ENCODE measurements at regions not wholly inside any gene's neighbourhood (a gene's known extent, or its start where the extent isn't known, plus 50 kb on each side); places are given as distances from the start of the nearest gene placed in this dataset.

DNA sequence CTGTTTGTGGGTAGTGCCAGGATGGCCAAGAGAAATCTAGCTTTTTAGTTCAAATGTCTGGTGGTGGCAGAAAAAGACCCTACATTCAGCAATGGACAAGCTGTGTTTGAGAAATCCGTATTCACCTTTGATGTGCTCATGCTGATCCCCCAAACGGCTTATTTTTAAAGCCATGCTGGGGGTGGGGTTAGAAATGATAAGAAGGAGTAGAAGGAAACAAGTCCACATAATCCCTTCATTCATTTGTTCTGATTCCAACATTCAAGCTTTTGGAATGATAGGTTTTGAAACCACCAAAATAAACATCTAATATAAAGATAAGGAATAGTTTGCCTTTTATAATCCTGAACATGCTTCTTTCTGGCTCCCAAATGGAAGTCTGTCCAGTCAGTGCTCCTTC, 92.0 kb upstream of the DKK2 start (continued):
- TF ChIP-seq, protein P1, sequence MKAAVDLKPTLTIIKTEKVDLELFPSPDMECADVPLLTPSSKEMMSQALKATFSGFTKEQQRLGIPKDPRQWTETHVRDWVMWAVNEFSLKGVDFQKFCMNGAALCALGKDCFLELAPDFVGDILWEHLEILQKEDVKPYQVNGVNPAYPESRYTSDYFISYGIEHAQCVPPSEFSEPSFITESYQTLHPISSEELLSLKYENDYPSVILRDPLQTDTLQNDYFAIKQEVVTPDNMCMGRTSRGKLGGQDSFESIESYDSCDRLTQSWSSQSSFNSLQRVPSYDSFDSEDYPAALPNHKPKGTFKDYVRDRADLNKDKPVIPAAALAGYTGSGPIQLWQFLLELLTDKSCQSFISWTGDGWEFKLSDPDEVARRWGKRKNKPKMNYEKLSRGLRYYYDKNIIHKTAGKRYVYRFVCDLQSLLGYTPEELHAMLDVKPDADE (IDR thresholded peaks at IDR 0.05), result no peak

DNA sequence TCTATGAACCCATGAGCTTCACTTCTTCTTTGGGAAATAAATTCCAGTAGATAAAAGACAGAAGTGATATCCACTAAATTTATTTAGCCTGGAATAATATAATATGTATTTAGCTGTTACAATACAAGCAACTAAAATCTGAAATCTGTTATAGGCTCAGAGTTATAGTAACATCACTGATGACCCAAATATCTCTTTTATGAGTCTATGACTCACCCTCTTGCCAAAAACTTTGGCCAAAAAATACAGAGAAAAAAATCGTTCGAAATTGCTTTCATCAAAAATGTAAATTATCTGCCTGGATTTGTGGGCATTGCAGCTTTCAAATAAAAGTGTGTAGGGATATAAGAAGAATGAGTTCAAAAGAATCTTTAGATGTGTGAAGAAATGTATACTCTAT, 89.4 kb upstream of the DKK2 start:
- H4K20me1 ChIP-seq (replicated peaks; ENCODE audit: insufficient read depth), result no peaks in the 10 kb centered on the region
- H3K9me3 Mint-ChIP-seq, result no peaks in the 10 kb centered on the region
- H3K4me2 ChIP-seq, result no peak overlapping the region
- H3K27ac Mint-ChIP-seq, result no peak overlapping the region
- no peaks in the 10 kb centered on the region for H3K27me3 ChIP-seq (ENCODE audit: insufficient read depth)
- no peaks in the 10 kb centered on the region for H3K36me3 Mint-ChIP-seq (ENCODE audit: low read depth)
- ATAC-seq (no peak), DNase-seq (ENCODE audit: low spot score) (no peak)
- no peaks in the 10 kb centered on the region for H3K9me2 ChIP-seq (ENCODE audit: insufficient read depth)
- no peak overlapping the region for H2AFZ ChIP-seq
- no peak overlapping the region for H3K27ac ChIP-seq (ENCODE audit: low read depth)
- no peaks in the 10 kb centered on the region for H3F3A ChIP-seq (replicated peaks; ENCODE audit: low read depth)
- peaks cover 15% of the 10 kb centered on the region for H3K4me1 ChIP-seq (ENCODE audit: insufficient read depth)
- H3K4me3 Mint-ChIP-seq, result no peak overlapping the region
- H3K4me1 Mint-ChIP-seq, result peaks cover 16% of the 10 kb centered on the region
- H3K79me2 ChIP-seq (replicated peaks; ENCODE audit: insufficient read depth), result no peaks in the 10 kb centered on the region
- peaks cover 3% of the 10 kb centered on the region for H3K27me3 Mint-ChIP-seq (ENCODE audit: insufficient read depth, low read depth, poor library complexity)
- H3K36me3 ChIP-seq (ENCODE audit: insufficient read depth), result no peaks in the 10 kb centered on the region
- no peak overlapping the region for H3K4me3 ChIP-seq
- TF ChIP-seq JUNB (IDR thresholded peaks at IDR 0.05; ENCODE audit: unreplicated experiment), result no peak

DNA sequence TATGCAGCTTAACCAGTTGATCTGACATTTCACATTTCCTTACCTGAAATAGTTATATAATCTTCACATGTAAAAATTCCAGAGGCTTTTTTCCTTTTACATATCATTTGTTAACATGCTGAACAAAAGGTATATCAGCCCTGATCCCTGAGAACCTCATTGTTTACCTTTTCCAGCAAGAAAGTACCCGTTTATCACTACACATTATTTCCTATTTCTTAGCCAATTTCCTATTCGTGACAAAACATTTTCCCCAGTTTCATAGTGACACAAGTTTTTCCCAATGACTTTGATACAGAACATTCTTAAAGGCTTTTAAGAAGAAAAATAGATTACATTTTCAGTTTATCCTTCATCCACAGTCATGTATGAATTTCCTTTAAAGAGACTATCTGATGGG, 86.6 kb upstream of the DKK2 start:
- DNase-seq (ENCODE audit: low spot score), result no peak
- Histone ChIP-seq H4K20me1 (replicated peaks; ENCODE audit: insufficient read depth) (no peaks in the 10 kb centered on the region), H3K36me3 (ENCODE audit: insufficient read depth) (no peaks in the 10 kb centered on the region), H3K9me2 (ENCODE audit: insufficient read depth) (no peaks in the 10 kb centered on the region), H3K27me3 (ENCODE audit: insufficient read depth) (no peaks in the 10 kb centered on the region), H3F3A (replicated peaks; ENCODE audit: low read depth) (no peaks in the 10 kb centered on the region), H3K4me3 (no peak overlapping the region), H3K27ac (ENCODE audit: low read depth) (no peak overlapping the region), H3K79me2 (replicated peaks; ENCODE audit: insufficient read depth) (no peaks in the 10 kb centered on the region), H2AFZ (no peak overlapping the region), H3K4me2 (no peak overlapping the region), H3K4me1 (ENCODE audit: insufficient read depth) (peaks cover 11% of the 10 kb centered on the region)
- Mint-ChIP-seq H3K27ac (no peak overlapping the region), H3K4me1 (peaks cover 13% of the 10 kb centered on the region), H3K36me3 (ENCODE audit: low read depth) (no peaks in the 10 kb centered on the region), H3K9me3 (no peaks in the 10 kb centered on the region), H3K4me3 (no peak overlapping the region), H3K27me3 (ENCODE audit: insufficient read depth, low read depth, poor library complexity) (peaks cover 3% of the 10 kb centered on the region)
- no peak for ATAC-seq
- TF ChIP-seq, protein P2, sequence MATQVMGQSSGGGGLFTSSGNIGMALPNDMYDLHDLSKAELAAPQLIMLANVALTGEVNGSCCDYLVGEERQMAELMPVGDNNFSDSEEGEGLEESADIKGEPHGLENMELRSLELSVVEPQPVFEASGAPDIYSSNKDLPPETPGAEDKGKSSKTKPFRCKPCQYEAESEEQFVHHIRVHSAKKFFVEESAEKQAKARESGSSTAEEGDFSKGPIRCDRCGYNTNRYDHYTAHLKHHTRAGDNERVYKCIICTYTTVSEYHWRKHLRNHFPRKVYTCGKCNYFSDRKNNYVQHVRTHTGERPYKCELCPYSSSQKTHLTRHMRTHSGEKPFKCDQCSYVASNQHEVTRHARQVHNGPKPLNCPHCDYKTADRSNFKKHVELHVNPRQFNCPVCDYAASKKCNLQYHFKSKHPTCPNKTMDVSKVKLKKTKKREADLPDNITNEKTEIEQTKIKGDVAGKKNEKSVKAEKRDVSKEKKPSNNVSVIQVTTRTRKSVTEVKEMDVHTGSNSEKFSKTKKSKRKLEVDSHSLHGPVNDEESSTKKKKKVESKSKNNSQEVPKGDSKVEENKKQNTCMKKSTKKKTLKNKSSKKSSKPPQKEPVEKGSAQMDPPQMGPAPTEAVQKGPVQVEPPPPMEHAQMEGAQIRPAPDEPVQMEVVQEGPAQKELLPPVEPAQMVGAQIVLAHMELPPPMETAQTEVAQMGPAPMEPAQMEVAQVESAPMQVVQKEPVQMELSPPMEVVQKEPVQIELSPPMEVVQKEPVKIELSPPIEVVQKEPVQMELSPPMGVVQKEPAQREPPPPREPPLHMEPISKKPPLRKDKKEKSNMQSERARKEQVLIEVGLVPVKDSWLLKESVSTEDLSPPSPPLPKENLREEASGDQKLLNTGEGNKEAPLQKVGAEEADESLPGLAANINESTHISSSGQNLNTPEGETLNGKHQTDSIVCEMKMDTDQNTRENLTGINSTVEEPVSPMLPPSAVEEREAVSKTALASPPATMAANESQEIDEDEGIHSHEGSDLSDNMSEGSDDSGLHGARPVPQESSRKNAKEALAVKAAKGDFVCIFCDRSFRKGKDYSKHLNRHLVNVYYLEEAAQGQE (IDR thresholded peaks at IDR 0.05; ENCODE audit: unreplicated experiment), result no peak
- TF ChIP-seq, protein P3, sequence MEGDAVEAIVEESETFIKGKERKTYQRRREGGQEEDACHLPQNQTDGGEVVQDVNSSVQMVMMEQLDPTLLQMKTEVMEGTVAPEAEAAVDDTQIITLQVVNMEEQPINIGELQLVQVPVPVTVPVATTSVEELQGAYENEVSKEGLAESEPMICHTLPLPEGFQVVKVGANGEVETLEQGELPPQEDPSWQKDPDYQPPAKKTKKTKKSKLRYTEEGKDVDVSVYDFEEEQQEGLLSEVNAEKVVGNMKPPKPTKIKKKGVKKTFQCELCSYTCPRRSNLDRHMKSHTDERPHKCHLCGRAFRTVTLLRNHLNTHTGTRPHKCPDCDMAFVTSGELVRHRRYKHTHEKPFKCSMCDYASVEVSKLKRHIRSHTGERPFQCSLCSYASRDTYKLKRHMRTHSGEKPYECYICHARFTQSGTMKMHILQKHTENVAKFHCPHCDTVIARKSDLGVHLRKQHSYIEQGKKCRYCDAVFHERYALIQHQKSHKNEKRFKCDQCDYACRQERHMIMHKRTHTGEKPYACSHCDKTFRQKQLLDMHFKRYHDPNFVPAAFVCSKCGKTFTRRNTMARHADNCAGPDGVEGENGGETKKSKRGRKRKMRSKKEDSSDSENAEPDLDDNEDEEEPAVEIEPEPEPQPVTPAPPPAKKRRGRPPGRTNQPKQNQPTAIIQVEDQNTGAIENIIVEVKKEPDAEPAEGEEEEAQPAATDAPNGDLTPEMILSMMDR (conservative IDR thresholded peaks at IDR 0.05; ENCODE audit: low read depth in 2 of 2), result no peak
- no peak for TF ChIP-seq CREB1 (CRISPR knock-in tag; IDR thresholded peaks at IDR 0.05; ENCODE audit: low read depth)
- no peak for TF ChIP-seq NANOG (IDR thresholded peaks at IDR 0.05; ENCODE audit: borderline replicate concordance)
- no peak for TF ChIP-seq ZNF331 (CRISPR knock-in tag; IDR thresholded peaks at IDR 0.05; ENCODE audit: low read depth)
- TF ChIP-seq STAT1 (IDR thresholded peaks at IDR 0.05; ENCODE audit: unreplicated experiment), result no peak
- TF ChIP-seq ZNF114 (CRISPR knock-in tag; IDR thresholded peaks at IDR 0.05), result no peak
- TF ChIP-seq EZH2phosphoT487 (IDR thresholded peaks at IDR 0.05; ENCODE audit: unreplicated experiment), result no peak
- TF ChIP-seq, protein P1 (IDR thresholded peaks at IDR 0.05), result no peak
- no peak for TF ChIP-seq POLR2AphosphoS5 (IDR thresholded peaks at IDR 0.05; ENCODE audit: low read depth)
- TF ChIP-seq EZH2 (IDR thresholded peaks at IDR 0.05; ENCODE audit: low read depth, unreplicated experiment), result no peak
- TF ChIP-seq JUNB (IDR thresholded peaks at IDR 0.05; ENCODE audit: unreplicated experiment), result no peak

Measured in GM23338 (cell line).